Smooth muscle cell (in vitro differentiated cells): ENCODE measurements at regions not wholly inside any gene's neighbourhood (a gene's known extent, or its start where the extent isn't known, plus 50 kb on each side); places are given as distances from the start of the nearest gene placed in this dataset.

Experiments used
- DNase-seq: peaks from one replicate; lab custom pipeline; 2025; ENCODE audit not compliant: unreplicated experiment; lab: John Stamatoyannopoulos, UW
- H2AFZ ChIP-seq: fragments of 200-600 bp; sonication (generic); 2 replicates; pipeline ENCODE4 v1.6.0; 2016; ENCODE audit warnings: antibody characterized with exemption, low read depth, mild to moderate bottlenecking
- H3F3A ChIP-seq: fragments of 200-600 bp; sonication (generic); 2 replicates; pipeline ENCODE4 v1.6.0; 2017; ENCODE audit warnings: antibody characterized with exemption, low read depth
- H3K27ac ChIP-seq: fragments of 200-600 bp; sonication (generic); 2 replicates; pipeline ENCODE4 v1.5.1; 2016; ENCODE audit warnings: low read depth, mild to moderate bottlenecking
- H3K27me3 ChIP-seq: fragments of 200-600 bp; sonication (generic); 2 replicates; pipeline ENCODE4 v1.6.1; 2016; ENCODE audit warnings: low read depth, mild to moderate bottlenecking
- H3K36me3 ChIP-seq: fragments of 200-600 bp; sonication (generic); 2 replicates; pipeline ENCODE4 v1.5.1; 2016; ENCODE audit warnings: low read depth
- H3K4me1 ChIP-seq: fragments of 200-600 bp; sonication (generic); 2 replicates; pipeline ENCODE4 v1.5.1; 2016; ENCODE audit warnings: low read depth
- H3K4me2 ChIP-seq: fragments of 200-600 bp; sonication (generic); 2 replicates; pipeline ENCODE4 v1.6.0; 2016; ENCODE audit warnings: mild to moderate bottlenecking
- H3K4me3 ChIP-seq: fragments of 200-600 bp; sonication (generic); 2 replicates; pipeline ENCODE4 v1.5.1; 2016; ENCODE audit warnings: mild to moderate bottlenecking
- H3K79me2 ChIP-seq: fragments of 200-600 bp; sonication (generic); 2 replicates; pipeline ENCODE4 v1.6.0; 2016; ENCODE audit warnings: low read depth, mild to moderate bottlenecking
- H3K9ac ChIP-seq: fragments of 200-600 bp; sonication (generic); 2 replicates; pipeline ENCODE4 v1.6.0; 2016; ENCODE audit warnings: low read depth
- H3K9me3 ChIP-seq: fragments of 200-600 bp; sonication (generic); replicated peaks from 2 replicates; pipeline ENCODE4 v1.5.1; 2016; ENCODE audit warnings: low read depth
- H4K20me1 ChIP-seq: fragments of 200-600 bp; sonication (generic); 2 replicates; pipeline ENCODE4 v1.6.0; 2016; ENCODE audit warnings: low read depth
- WGBS: methylation state at CpG from one replicate; pipeline ENCODE4 v1.1.7; 2016; ENCODE audit warnings: low lambda C conversion rate; 5-methylcytosine and 5-hydroxymethylcytosine counted together
- TF ChIP-seq, protein P1 (sequence below): fragments of 200-600 bp; sonication (generic); IDR thresholded peaks from 2 replicates; pipeline ENCODE4 v1.5.1; 2017; ENCODE audit warnings: borderline replicate concordance, mild to moderate bottlenecking, antibody characterized with exemption; ENCODE audit not compliant: insufficient read depth, poor library complexity, severe bottlenecking

- Histone ChIP-seq H3K79me2 (no peaks in the 10 kb centered on the region), H3K4me2 (no peak overlapping the region), H3K9me3 (no peaks in the 10 kb centered on the region), H3K36me3 (no peaks in the 10 kb centered on the region), H3K4me3 (no peak overlapping the region), H2AFZ (no peak overlapping the region), H4K20me1 (no peaks in the 10 kb centered on the region), H3K4me1 (no peaks in the 10 kb centered on the region), H3K27ac (no peak overlapping the region), H3K27me3 (peaks cover 19% of the 10 kb centered on the region), H3K9ac (no peak overlapping the region), H3F3A (no peaks in the 10 kb centered on the region)
- 92% methylated on average over 6 of the region's 6 CpGs for WGBS
- DNase-seq: no peak
- TF ChIP-seq, protein P1, sequence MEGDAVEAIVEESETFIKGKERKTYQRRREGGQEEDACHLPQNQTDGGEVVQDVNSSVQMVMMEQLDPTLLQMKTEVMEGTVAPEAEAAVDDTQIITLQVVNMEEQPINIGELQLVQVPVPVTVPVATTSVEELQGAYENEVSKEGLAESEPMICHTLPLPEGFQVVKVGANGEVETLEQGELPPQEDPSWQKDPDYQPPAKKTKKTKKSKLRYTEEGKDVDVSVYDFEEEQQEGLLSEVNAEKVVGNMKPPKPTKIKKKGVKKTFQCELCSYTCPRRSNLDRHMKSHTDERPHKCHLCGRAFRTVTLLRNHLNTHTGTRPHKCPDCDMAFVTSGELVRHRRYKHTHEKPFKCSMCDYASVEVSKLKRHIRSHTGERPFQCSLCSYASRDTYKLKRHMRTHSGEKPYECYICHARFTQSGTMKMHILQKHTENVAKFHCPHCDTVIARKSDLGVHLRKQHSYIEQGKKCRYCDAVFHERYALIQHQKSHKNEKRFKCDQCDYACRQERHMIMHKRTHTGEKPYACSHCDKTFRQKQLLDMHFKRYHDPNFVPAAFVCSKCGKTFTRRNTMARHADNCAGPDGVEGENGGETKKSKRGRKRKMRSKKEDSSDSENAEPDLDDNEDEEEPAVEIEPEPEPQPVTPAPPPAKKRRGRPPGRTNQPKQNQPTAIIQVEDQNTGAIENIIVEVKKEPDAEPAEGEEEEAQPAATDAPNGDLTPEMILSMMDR: no peak
Measured at GRCh38 chr10:10960534-10960933, 57.1 kb upstream of the CELF2 start.

- Histone ChIP-seq H3K4me3 (no peak overlapping the region), H2AFZ (no peak overlapping the region), H4K20me1 (no peaks in the 10 kb centered on the region), H3K79me2 (no peaks in the 10 kb centered on the region), H3K27me3 (peaks cover 21% of the 10 kb centered on the region), H3K9me3 (no peaks in the 10 kb centered on the region), H3F3A (no peaks in the 10 kb centered on the region), H3K4me1 (no peaks in the 10 kb centered on the region), H3K4me2 (no peak overlapping the region), H3K9ac (no peak overlapping the region), H3K36me3 (no peaks in the 10 kb centered on the region), H3K27ac (no peak overlapping the region)
- no peak for DNase-seq
- 89% methylated on average over 1 of the region's 1 CpG for WGBS
- TF ChIP-seq, protein P1: no peak
Measured at GRCh38 chr10:10961072-10961471, 56.6 kb upstream of the CELF2 start.

- WGBS: 94% methylated on average over 10 of the region's 10 CpGs
- Histone ChIP-seq H3K9me3 (no peaks in the 10 kb centered on the region), H3K79me2 (no peaks in the 10 kb centered on the region), H3K4me3 (no peak overlapping the region), H3K27me3 (peaks cover 23% of the 10 kb centered on the region), H3K4me2 (no peak overlapping the region), H2AFZ (no peak overlapping the region), H3F3A (no peaks in the 10 kb centered on the region), H3K4me1 (no peaks in the 10 kb centered on the region), H3K27ac (no peak overlapping the region), H4K20me1 (no peaks in the 10 kb centered on the region), H3K36me3 (no peaks in the 10 kb centered on the region), H3K9ac (no peak overlapping the region)
- TF ChIP-seq, protein P1: no peak
- DNase-seq: no peak
Measured at GRCh38 chr10:10967029-10967428, 50.6 kb upstream of the CELF2 start.

DNA sequence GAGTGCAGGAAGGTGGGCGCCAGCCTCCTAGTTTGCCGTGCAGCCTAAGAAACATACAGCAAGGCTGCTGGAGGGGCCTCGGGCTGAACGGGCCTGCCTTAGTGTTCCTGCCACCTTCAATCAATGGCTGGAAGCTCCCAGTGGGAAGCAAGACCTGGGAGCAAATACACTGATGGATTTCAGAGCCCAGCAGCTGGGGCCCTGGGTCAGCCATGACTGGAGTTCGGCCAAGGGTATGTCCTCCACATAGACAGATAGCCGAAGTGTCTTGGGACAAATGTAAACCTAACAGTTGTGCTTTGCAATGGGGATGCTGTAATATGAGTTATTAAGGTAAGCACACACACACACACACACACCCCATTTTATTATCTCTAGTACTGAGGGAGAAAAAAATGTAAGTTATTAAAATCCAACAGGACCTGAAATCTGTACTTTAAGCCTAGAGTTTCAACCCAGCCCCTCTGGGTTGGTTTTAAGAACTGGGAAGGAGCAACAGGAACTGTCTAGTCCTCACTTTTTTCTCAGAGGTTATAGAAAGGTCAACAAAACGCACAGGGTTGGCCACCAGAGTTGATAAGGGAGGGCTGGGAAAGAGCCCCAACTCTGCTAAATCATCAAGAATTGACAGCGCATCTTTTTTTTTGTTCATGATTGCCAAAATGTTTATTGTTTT lies 50.0 kb upstream of the CELF2 start:
- WGBS: 91% methylated on average over 8 of the region's 8 CpGs
- no peak overlapping the region for H3K27ac ChIP-seq
- H3K36me3 ChIP-seq: no peaks in the 10 kb centered on the region
- H4K20me1 ChIP-seq: no peaks in the 10 kb centered on the region
- H3K9ac ChIP-seq: no peak overlapping the region
- H3K4me2 ChIP-seq: no peak overlapping the region
- no peaks in the 10 kb centered on the region for H3K79me2 ChIP-seq
- peaks cover 30% of the 10 kb centered on the region for H3K27me3 ChIP-seq
- no peak overlapping the region for H3K4me3 ChIP-seq
- H2AFZ ChIP-seq: no peak overlapping the region
- H3K4me1 ChIP-seq: no peaks in the 10 kb centered on the region
- H3K9me3 ChIP-seq: no peaks in the 10 kb centered on the region
- H3F3A ChIP-seq: no peaks in the 10 kb centered on the region
- no peak for DNase-seq
- TF ChIP-seq, protein P1: no peak
